ENCODE measurements at regions not wholly inside any gene's neighbourhood (a gene's known extent, or its start where the extent isn't known, plus 50 kb on each side); places are given as distances from the start of the nearest gene placed in this dataset.
A peak's percentile ranks its signal among the peaks of the same experiment; 100 is the strongest.

- Mint-ChIP-seq H3K36me3 (no peaks in the 10 kb centered on the region), H3K4me1 (no peaks in the 10 kb centered on the region), H3K4me3 (no peak overlapping the region), H3K27ac (no peak overlapping the region), H3K27me3 (no peaks in the 10 kb centered on the region), H3K9me3 (no peaks in the 10 kb centered on the region)
- no peaks in the 10 kb centered on the region for H3K27me3 ChIP-seq (ENCODE audit: control insufficient read depth, insufficient read depth, low read length)
- no peaks in the 10 kb centered on the region for H3K36me3 ChIP-seq (ENCODE audit: control insufficient read depth, insufficient read depth, low read length)
- DNase-seq (no peak), ATAC-seq (ENCODE audit: low read depth in 2 of 2) (no peak)
- H3K9me3 ChIP-seq (ENCODE audit: control insufficient read depth in 2 of 2, low read length in 2 of 2): no peaks in the 10 kb centered on the region
- no peaks in the 10 kb centered on the region for H3K4me1 ChIP-seq (ENCODE audit: control insufficient read depth, insufficient read depth, low read length, poor library complexity, severe bottlenecking)
- H3K4me3 ChIP-seq (ENCODE audit: low read depth, low read length): no peak overlapping the region
- H3K27ac ChIP-seq (ENCODE audit: insufficient read depth, low read length, poor library complexity, severe bottlenecking): no peak overlapping the region
These were observed 109.5 kb upstream of the MIR17HG start for GRCh38 chr13:91238036-91238435.

GRCh38 chr13:91240341-91240740, 107.1 kb upstream of the MIR17HG start:
- H3K9me3 ChIP-seq (ENCODE audit: control insufficient read depth in 2 of 2, low read length in 2 of 2): no peaks in the 10 kb centered on the region
- DNase-seq (no peak), ATAC-seq (ENCODE audit: low read depth in 2 of 2) (no peak)
- no peaks in the 10 kb centered on the region for H3K36me3 ChIP-seq (ENCODE audit: control insufficient read depth, insufficient read depth, low read length)
- no peaks in the 10 kb centered on the region for H3K4me1 ChIP-seq (ENCODE audit: control insufficient read depth, insufficient read depth, low read length, poor library complexity, severe bottlenecking)
- Mint-ChIP-seq H3K4me3 (no peak overlapping the region), H3K9me3 (no peaks in the 10 kb centered on the region), H3K4me1 (no peaks in the 10 kb centered on the region), H3K27ac (no peak overlapping the region), H3K27me3 (no peaks in the 10 kb centered on the region), H3K36me3 (no peaks in the 10 kb centered on the region)
- no peak overlapping the region for H3K27ac ChIP-seq (ENCODE audit: insufficient read depth, low read length, poor library complexity, severe bottlenecking)
- H3K27me3 ChIP-seq (ENCODE audit: control insufficient read depth, insufficient read depth, low read length): no peaks in the 10 kb centered on the region
- no peak overlapping the region for H3K4me3 ChIP-seq (ENCODE audit: low read depth, low read length)

GRCh38 chr13:91241221-91241933, 106.1 kb upstream of the MIR17HG start:
- ATAC-seq (ENCODE audit: low read depth in 2 of 2) (no peak), DNase-seq (no peak)
- Mint-ChIP-seq H3K27ac (no peak overlapping the region), H3K4me1 (no peaks in the 10 kb centered on the region), H3K27me3 (no peaks in the 10 kb centered on the region), H3K4me3 (no peak overlapping the region), H3K9me3 (no peaks in the 10 kb centered on the region), H3K36me3 (no peaks in the 10 kb centered on the region)
- Histone ChIP-seq H3K4me3 (ENCODE audit: low read depth, low read length) (no peak overlapping the region), H3K9me3 (ENCODE audit: control insufficient read depth in 2 of 2, low read length in 2 of 2) (no peaks in the 10 kb centered on the region), H3K36me3 (ENCODE audit: control insufficient read depth, insufficient read depth, low read length) (no peaks in the 10 kb centered on the region), H3K27ac (ENCODE audit: insufficient read depth, low read length, poor library complexity, severe bottlenecking) (no peak overlapping the region), H3K27me3 (ENCODE audit: control insufficient read depth, insufficient read depth, low read length) (no peaks in the 10 kb centered on the region), H3K4me1 (ENCODE audit: control insufficient read depth, insufficient read depth, low read length, poor library complexity, severe bottlenecking) (no peaks in the 10 kb centered on the region)

- H3K4me1 Mint-ChIP-seq: no peaks in the 10 kb centered on the region
- Histone ChIP-seq H3K9me3 (ENCODE audit: control insufficient read depth in 2 of 2, low read length in 2 of 2) (no peaks in the 10 kb centered on the region), H3K4me1 (ENCODE audit: control insufficient read depth, insufficient read depth, low read length, poor library complexity, severe bottlenecking) (no peaks in the 10 kb centered on the region), H3K36me3 (ENCODE audit: control insufficient read depth, insufficient read depth, low read length) (no peaks in the 10 kb centered on the region), H3K27ac (ENCODE audit: insufficient read depth, low read length, poor library complexity, severe bottlenecking) (no peak overlapping the region), H3K4me3 (ENCODE audit: low read depth, low read length) (no peak overlapping the region), H3K27me3 (ENCODE audit: control insufficient read depth, insufficient read depth, low read length) (no peaks in the 10 kb centered on the region)
- no peaks in the 10 kb centered on the region for H3K9me3 Mint-ChIP-seq
- H3K36me3 Mint-ChIP-seq: no peaks in the 10 kb centered on the region
- no peak overlapping the region for H3K4me3 Mint-ChIP-seq
- H3K27me3 Mint-ChIP-seq: no peaks in the 10 kb centered on the region
- DNase-seq (no peak), ATAC-seq (ENCODE audit: low read depth in 2 of 2) (no peak)
- H3K27ac Mint-ChIP-seq: peak overlapping the region in 1 of 3 donors; percentile 90
These were observed 104.8 kb upstream of the MIR17HG start for GRCh38 chr13:91242652-91243051.

DNA sequence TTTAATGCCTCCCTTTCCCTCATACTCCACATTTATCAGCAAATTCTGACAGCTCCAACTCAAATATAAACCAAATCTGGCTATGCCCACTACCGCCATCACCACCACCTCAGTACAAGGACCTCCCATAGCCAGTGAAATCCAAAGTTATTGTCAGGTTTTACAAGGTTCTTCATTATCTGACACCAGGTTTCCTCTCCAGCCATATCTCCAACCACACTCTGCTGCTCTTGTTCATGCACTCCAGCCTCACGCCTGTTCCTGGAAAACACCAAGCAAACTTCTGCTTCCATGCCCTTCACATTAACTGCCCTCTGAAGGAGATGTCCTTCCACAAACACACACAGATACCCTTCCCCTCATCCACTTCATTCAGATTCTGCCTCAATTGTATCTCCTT, 102.2 kb upstream of the MIR17HG start:
- H3K27me3 ChIP-seq (ENCODE audit: control insufficient read depth, insufficient read depth, low read length): no peaks in the 10 kb centered on the region
- no peak overlapping the region for H3K27ac ChIP-seq (ENCODE audit: insufficient read depth, low read length, poor library complexity, severe bottlenecking)
- H3K9me3 Mint-ChIP-seq: no peaks in the 10 kb centered on the region
- H3K4me1 Mint-ChIP-seq: no peaks in the 10 kb centered on the region
- no peak for DNase-seq
- no peak for ATAC-seq (ENCODE audit: low read depth in 2 of 2)
- no peaks in the 10 kb centered on the region for H3K4me1 ChIP-seq (ENCODE audit: control insufficient read depth, insufficient read depth, low read length, poor library complexity, severe bottlenecking)
- H3K36me3 ChIP-seq (ENCODE audit: control insufficient read depth, insufficient read depth, low read length): no peaks in the 10 kb centered on the region
- no peak overlapping the region for H3K4me3 ChIP-seq (ENCODE audit: low read depth, low read length)
- no peaks in the 10 kb centered on the region for H3K36me3 Mint-ChIP-seq
- H3K27ac Mint-ChIP-seq: no peak overlapping the region
- H3K27me3 Mint-ChIP-seq: peaks cover 5% of the 10 kb centered on the region
- H3K4me3 Mint-ChIP-seq: no peak overlapping the region
- H3K9me3 ChIP-seq (ENCODE audit: control insufficient read depth in 2 of 2, low read length in 2 of 2): no peaks in the 10 kb centered on the region

DNA sequence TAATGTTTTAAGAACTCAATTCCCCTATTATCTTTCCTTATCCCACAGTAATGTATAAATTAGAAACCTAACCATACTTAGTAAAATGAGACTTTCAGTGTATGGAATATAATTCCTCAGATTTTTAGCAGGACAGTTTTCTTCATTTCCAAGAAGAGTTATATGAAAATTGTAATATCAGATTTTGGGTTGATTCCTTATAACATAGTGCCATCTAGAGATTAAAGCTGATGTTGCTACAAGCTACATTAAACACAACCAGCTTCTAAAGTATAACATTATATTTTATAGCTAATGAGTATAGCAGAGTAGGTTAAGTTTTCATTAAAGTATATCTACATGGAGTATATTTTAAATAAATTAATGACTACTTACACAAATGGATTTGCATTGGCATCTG, 99.7 kb upstream of the MIR17HG start:
- Histone ChIP-seq H3K4me3 (ENCODE audit: low read depth, low read length) (no peak overlapping the region), H3K4me1 (ENCODE audit: control insufficient read depth, insufficient read depth, low read length, poor library complexity, severe bottlenecking) (no peaks in the 10 kb centered on the region), H3K9me3 (ENCODE audit: control insufficient read depth in 2 of 2, low read length in 2 of 2) (no peaks in the 10 kb centered on the region), H3K27ac (ENCODE audit: insufficient read depth, low read length, poor library complexity, severe bottlenecking) (no peak overlapping the region), H3K36me3 (ENCODE audit: control insufficient read depth, insufficient read depth, low read length) (no peaks in the 10 kb centered on the region), H3K27me3 (ENCODE audit: control insufficient read depth, insufficient read depth, low read length) (no peaks in the 10 kb centered on the region)
- Mint-ChIP-seq H3K4me3 (no peak overlapping the region), H3K27ac (no peak overlapping the region), H3K9me3 (no peaks in the 10 kb centered on the region), H3K27me3 (peaks cover 5% of the 10 kb centered on the region), H3K36me3 (no peaks in the 10 kb centered on the region), H3K4me1 (no peaks in the 10 kb centered on the region)
- DNase-seq (no peak), ATAC-seq (ENCODE audit: low read depth in 2 of 2) (no peak)

GRCh38 chr13:91248249-91248648, 99.2 kb upstream of the MIR17HG start:
- peaks cover 5% of the 10 kb centered on the region for H3K27me3 Mint-ChIP-seq
- H3K36me3 Mint-ChIP-seq: no peaks in the 10 kb centered on the region

DNA sequence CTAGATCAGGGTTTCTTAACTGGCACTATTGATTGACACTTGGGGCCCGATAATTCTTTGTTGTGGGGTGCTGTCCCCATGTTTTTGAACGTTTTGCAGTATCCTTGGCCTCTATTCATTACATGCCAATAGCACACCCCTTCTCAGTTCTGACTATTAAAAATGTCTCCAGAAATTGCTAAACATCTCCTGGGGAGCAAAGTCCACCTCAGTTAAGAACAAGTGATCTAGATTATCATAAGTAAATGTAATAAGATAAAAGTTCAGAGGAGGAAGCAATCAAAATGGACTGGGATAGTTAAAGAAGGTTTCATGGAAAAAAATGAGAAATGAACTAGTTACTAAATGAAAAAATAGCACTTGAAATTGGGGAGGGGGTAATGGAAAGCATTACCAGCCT, 98.1 kb upstream of the MIR17HG start:
- Histone ChIP-seq H3K4me3 (ENCODE audit: low read depth, low read length) (no peak overlapping the region), H3K27me3 (ENCODE audit: control insufficient read depth, insufficient read depth, low read length) (no peaks in the 10 kb centered on the region), H3K9me3 (ENCODE audit: control insufficient read depth in 2 of 2, low read length in 2 of 2) (no peaks in the 10 kb centered on the region), H3K36me3 (ENCODE audit: control insufficient read depth, insufficient read depth, low read length) (no peaks in the 10 kb centered on the region), H3K4me1 (ENCODE audit: control insufficient read depth, insufficient read depth, low read length, poor library complexity, severe bottlenecking) (no peaks in the 10 kb centered on the region), H3K27ac (ENCODE audit: insufficient read depth, low read length, poor library complexity, severe bottlenecking) (no peak overlapping the region)
- peaks cover 5% of the 10 kb centered on the region for H3K27me3 Mint-ChIP-seq
- H3K4me3 Mint-ChIP-seq: no peak overlapping the region
- H3K9me3 Mint-ChIP-seq: no peaks in the 10 kb centered on the region
- no peaks in the 10 kb centered on the region for H3K36me3 Mint-ChIP-seq
- no peaks in the 10 kb centered on the region for H3K4me1 Mint-ChIP-seq
- H3K27ac Mint-ChIP-seq: no peak overlapping the region
- no peak for ATAC-seq (ENCODE audit: low read depth in 2 of 2)
- DNase-seq: no peak

More at GRCh38 chr13:91248249-91248648, 99.2 kb upstream of the MIR17HG start:
- Histone ChIP-seq H3K36me3 (ENCODE audit: control insufficient read depth, insufficient read depth, low read length) (no peaks in the 10 kb centered on the region), H3K27me3 (ENCODE audit: control insufficient read depth, insufficient read depth, low read length) (no peaks in the 10 kb centered on the region), H3K4me1 (ENCODE audit: control insufficient read depth, insufficient read depth, low read length, poor library complexity, severe bottlenecking) (no peaks in the 10 kb centered on the region), H3K27ac (ENCODE audit: insufficient read depth, low read length, poor library complexity, severe bottlenecking) (no peak overlapping the region), H3K4me3 (ENCODE audit: low read depth, low read length) (no peak overlapping the region), H3K9me3 (ENCODE audit: control insufficient read depth in 2 of 2, low read length in 2 of 2) (no peaks in the 10 kb centered on the region)
- no peak for DNase-seq
- ATAC-seq (ENCODE audit: low read depth in 2 of 2): no peak
- no peaks in the 10 kb centered on the region for H3K9me3 Mint-ChIP-seq
- H3K4me3 Mint-ChIP-seq: no peak overlapping the region
- H3K4me1 Mint-ChIP-seq: no peaks in the 10 kb centered on the region
- H3K27ac Mint-ChIP-seq: no peak overlapping the region

All from CD4-positive, CD25-positive, alpha-beta regulatory T cell (primary cell).